Astrocyte of the cerebellum (primary cell): ENCODE measurements at regions not wholly inside any gene's neighbourhood (a gene's known extent, or its start where the extent isn't known, plus 50 kb on each side); places are given as distances from the start of the nearest gene placed in this dataset.

Experiments used
- DNase-seq: peaks from one replicate; pipeline ENCODE4 v3.0.0-alpha.2; 2011; ENCODE audit warnings: low read depth
- H3K4me3 ChIP-seq: 2 replicates; pipeline ENCODE4 v1.5.1; 2011; ENCODE audit warnings: mild to moderate bottlenecking, low read depth, low read length, moderate library complexity
- CTCF ChIP-seq: IDR thresholded peaks from 2 replicates; pipeline ENCODE4 v1.5.1; 2012; ENCODE audit warnings: low read length, low read depth, moderate library complexity, mild to moderate bottlenecking; ENCODE audit errors: missing control alignments
- in situ Hi-C: cut with HindIII; loops from 2 replicates; pipeline ENCODE4 v1.10.0; 2017; ENCODE audit warnings: low sequenced_read_pairs

- no peak overlapping the region for H3K4me3 ChIP-seq
- DNase-seq = no peak
- in situ Hi-C loops = no loop called here
- TF ChIP-seq CTCF = no peak
Observed at GRCh38 chr5:158544388-158545339, 555.1 kb downstream of the EBF1 start.

- H3K4me3 ChIP-seq = no peak overlapping the region
- DNase-seq = peak; percentile 73
- TF ChIP-seq CTCF = no peak
- in situ Hi-C loops = no loop called here
Observed at GRCh38 chr5:158543539-158544387, 556.0 kb downstream of the EBF1 start.

GRCh38 chr5:158541536-158542297 is 558.0 kb downstream of the EBF1 start:
- no peak overlapping the region for H3K4me3 ChIP-seq
- TF ChIP-seq CTCF = no peak
- peak; percentile 38 for DNase-seq
- in situ Hi-C loops = no loop called here

GRCh38 chr5:158538506-158539074 is 561.1 kb downstream of the EBF1 start:
- H3K4me3 ChIP-seq = no peak overlapping the region
- DNase-seq = no peak
- in situ Hi-C loops = no loop called here
- TF ChIP-seq CTCF = no peak

GRCh38 chr5:158537366-158537765 is 562.4 kb downstream of the EBF1 start:
- TF ChIP-seq CTCF = no peak
- in situ Hi-C loops = no loop called here
- no peak for DNase-seq
- no peak overlapping the region for H3K4me3 ChIP-seq

- no peak for TF ChIP-seq CTCF
- no peak for DNase-seq
- no peak overlapping the region for H3K4me3 ChIP-seq
- in situ Hi-C loops = no loop called here
Observed at GRCh38 chr5:158534203-158534602, 565.5 kb downstream of the EBF1 start.
